ENCODE measurements at regions not wholly inside any gene's neighbourhood (a gene's known extent, or its start where the extent isn't known, plus 50 kb on each side); places are given as distances from the start of the nearest gene placed in this dataset.
A peak's percentile ranks its signal among the peaks of the same experiment; 100 is the strongest.

GRCh38 chr13:22220151-22221135, 549.6 kb downstream of the FGF9 start:
- no peak for TF ChIP-seq CTCF (IDR thresholded peaks at IDR 0.05; ENCODE audit: unreplicated experiment in 3 of 3)
- peaks cover 15% of the 10 kb centered on the region for H3K27me3 Mint-ChIP-seq (ENCODE audit: low read depth)

GRCh38 chr13:22223411-22223810, 552.5 kb downstream of the FGF9 start:
- TF ChIP-seq CTCF (IDR thresholded peaks at IDR 0.05; ENCODE audit: unreplicated experiment in 3 of 3): no peak
- no peaks in the 10 kb centered on the region for H3K9me3 Mint-ChIP-seq

More at GRCh38 chr13:22220151-22221135, 549.6 kb downstream of the FGF9 start:
- no peaks in the 10 kb centered on the region for H3K36me3 Mint-ChIP-seq (ENCODE audit: low read depth)
- no peaks in the 10 kb centered on the region for H3K9me3 Mint-ChIP-seq
- peaks cover 63% of the 10 kb centered on the region for H3K4me1 Mint-ChIP-seq
- peak overlapping the region in 1 of 3 experiments; percentile 24 for H3K27ac Mint-ChIP-seq
- peak overlapping the region in 1 of 3 experiments; percentile 47 for H3K4me3 Mint-ChIP-seq

GRCh38 chr13:22226086-22226485, 555.2 kb downstream of the FGF9 start:
- no peak overlapping the region for H3K4me3 Mint-ChIP-seq
- no peaks in the 10 kb centered on the region for H3K9me3 Mint-ChIP-seq
- H3K27ac Mint-ChIP-seq: no peak overlapping the region
- H3K36me3 Mint-ChIP-seq (ENCODE audit: low read depth): no peaks in the 10 kb centered on the region
- H3K27me3 Mint-ChIP-seq (ENCODE audit: low read depth): peaks cover 12% of the 10 kb centered on the region
- no peak for TF ChIP-seq CTCF (IDR thresholded peaks at IDR 0.05; ENCODE audit: unreplicated experiment in 3 of 3)
- H3K4me1 Mint-ChIP-seq: peaks cover 27% of the 10 kb centered on the region

More at GRCh38 chr13:22223411-22223810, 552.5 kb downstream of the FGF9 start:
- Mint-ChIP-seq H3K36me3 (ENCODE audit: low read depth) (no peaks in the 10 kb centered on the region), H3K4me3 (no peak overlapping the region), H3K4me1 (peaks cover 54% of the 10 kb centered on the region), H3K27ac (no peak overlapping the region), H3K27me3 (ENCODE audit: low read depth) (peaks cover 26% of the 10 kb centered on the region)

GRCh38 chr13:22227895-22228294, 557.0 kb downstream of the FGF9 start:
- H3K9me3 Mint-ChIP-seq: no peaks in the 10 kb centered on the region
- peaks cover 22% of the 10 kb centered on the region for H3K4me1 Mint-ChIP-seq
- no peak overlapping the region for H3K27ac Mint-ChIP-seq
- peaks cover 11% of the 10 kb centered on the region for H3K27me3 Mint-ChIP-seq (ENCODE audit: low read depth)
- TF ChIP-seq CTCF (IDR thresholded peaks at IDR 0.05; ENCODE audit: unreplicated experiment in 3 of 3): no peak
- no peak overlapping the region for H3K4me3 Mint-ChIP-seq
- no peaks in the 10 kb centered on the region for H3K36me3 Mint-ChIP-seq (ENCODE audit: low read depth)

- no peaks in the 10 kb centered on the region for H3K36me3 Mint-ChIP-seq (ENCODE audit: low read depth)
- H3K4me1 Mint-ChIP-seq: peaks cover 16% of the 10 kb centered on the region
- no peak overlapping the region for H3K27ac Mint-ChIP-seq
- TF ChIP-seq CTCF (IDR thresholded peaks at IDR 0.05; ENCODE audit: unreplicated experiment in 3 of 3): no peak
- peaks cover 11% of the 10 kb centered on the region for H3K27me3 Mint-ChIP-seq (ENCODE audit: low read depth)
- no peak overlapping the region for H3K4me3 Mint-ChIP-seq
- no peaks in the 10 kb centered on the region for H3K9me3 Mint-ChIP-seq
Observed at GRCh38 chr13:22229916-22230315, 559.0 kb downstream of the FGF9 start.

Data from nephron (organoid).